GM21717 (cell line): ENCODE measurements at regions not wholly inside any gene's neighbourhood (a gene's known extent, or its start where the extent isn't known, plus 50 kb on each side); places are given as distances from the start of the nearest gene placed in this dataset.
A peak's percentile ranks its signal among the peaks of the same experiment; 100 is the strongest.

Experiments
- ATAC-seq: cut with Tn5 transposase; IDR thresholded peaks from one replicate; pipeline ENCODE4 v1.9.1; 2021; ENCODE audit warnings: mild to moderate bottlenecking, moderate library complexity; ENCODE audit not compliant: unreplicated experiment

DNA sequence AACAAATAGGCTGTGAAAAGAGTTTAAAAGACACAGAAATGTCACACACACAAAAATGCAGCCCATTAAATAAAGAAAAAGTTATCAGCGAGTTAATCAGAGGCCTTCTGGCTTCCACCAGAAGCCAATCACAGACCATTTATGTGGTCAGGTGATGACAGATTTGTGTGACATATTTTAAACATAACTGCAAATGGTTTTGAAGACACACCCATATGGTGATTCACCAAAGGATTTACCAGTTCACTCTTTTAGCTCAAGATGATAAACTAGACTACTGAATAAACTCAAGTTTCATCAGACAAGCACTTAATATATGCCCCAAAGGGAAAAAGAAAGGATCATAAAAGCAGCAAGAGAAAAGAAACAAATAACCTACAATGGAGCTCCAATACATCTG lies 181.2 kb downstream of the SPANXN4 start:
- ATAC-seq = no peak

- ATAC-seq = no peak
These were observed 146.0 kb downstream of the SPANXN4 start for GRCh38 chrX:143171703-143172102.

DNA sequence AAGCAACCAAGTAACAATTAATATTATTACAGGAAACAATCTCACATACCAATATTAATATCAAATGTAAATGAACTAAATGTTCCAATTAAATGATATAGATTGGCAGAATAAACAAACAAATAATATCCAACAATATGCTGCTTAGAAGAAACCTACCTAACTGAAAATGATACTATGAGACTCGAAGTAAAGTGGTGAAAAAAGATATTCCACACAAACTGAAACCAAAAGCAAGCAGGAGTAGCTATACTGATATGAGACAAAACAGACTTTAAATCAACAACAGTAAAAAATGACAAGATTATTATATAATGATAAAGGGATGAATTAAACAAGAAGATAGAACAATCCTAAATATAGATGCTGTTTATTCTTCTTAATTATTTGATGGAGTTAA lies 140.1 kb downstream of the SPANXN4 start:
- ATAC-seq = peak; percentile 85

DNA sequence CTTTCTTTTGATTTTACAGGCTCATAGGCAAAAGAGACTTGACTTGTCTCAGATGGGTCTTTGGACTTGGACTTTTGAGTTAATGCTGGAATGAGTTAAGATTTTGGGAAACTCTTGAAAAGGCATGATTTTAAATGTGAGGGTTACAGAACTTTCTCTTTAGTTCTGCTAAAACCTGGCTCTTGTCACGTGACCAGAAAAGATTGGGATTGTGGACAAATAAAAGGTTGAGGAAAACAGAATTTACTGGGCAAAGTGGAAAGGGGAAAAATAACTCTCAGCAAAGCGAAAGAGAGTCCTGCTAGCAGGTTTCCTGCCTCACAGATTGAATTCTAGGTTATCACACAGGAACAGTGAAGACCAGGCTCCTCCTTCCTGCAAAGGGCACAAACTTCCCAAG lies 114.0 kb downstream of the SPANXN4 start:
- no peak for ATAC-seq

DNA sequence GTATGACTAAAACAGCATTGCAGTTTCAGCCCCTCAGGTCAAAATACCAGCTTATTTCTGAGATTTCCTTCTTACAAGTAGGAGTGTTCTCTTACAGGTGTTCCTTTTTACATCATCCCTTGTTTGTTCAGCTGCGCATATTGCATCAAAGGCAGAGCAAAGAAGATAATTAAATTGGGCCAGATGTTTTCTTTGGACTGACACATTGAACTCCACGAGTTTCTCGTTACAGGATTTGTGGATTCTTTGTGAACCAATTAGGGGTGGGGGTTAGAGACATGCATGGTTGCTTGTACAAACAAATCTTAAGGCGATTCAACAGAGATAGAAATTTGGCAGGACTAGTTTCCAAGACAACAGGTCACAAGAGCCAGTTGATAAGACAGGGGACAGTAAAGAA lies 95.7 kb downstream of the SPANXN4 start:
- ATAC-seq = no peak

GRCh38 chrX:143115466-143115865 lies 89.7 kb downstream of the SPANXN4 start:
- ATAC-seq = no peak

- no peak for ATAC-seq
These were observed 70.1 kb downstream of the SPANXN4 start for GRCh38 chrX:143095816-143096215.

DNA sequence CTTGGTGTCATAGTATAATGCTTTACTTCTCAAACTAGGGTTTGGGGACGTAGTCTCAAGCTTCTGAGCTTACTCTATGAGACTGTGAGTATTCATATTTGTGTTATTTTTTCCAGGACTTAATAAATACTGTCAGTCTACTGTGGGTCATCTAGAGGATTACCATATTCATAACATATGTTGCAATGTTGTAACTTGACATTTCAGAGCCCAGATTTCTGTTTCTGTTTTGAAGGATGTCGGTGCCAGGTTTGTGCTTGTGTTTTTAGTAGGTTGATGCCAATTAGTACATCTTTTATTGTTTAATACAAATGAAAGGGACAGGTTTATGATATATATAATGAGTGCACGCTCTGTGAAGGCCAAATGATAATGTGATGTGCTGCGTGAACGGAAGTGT lies 69.6 kb downstream of the SPANXN4 start:
- no peak for ATAC-seq

GRCh38 chrX:143094417-143095023 lies 68.8 kb downstream of the SPANXN4 start:
- ATAC-seq = no peak
